ENCODE measurements at regions not wholly inside any gene's neighbourhood (a gene's known extent, or its start where the extent isn't known, plus 50 kb on each side); places are given as distances from the start of the nearest gene placed in this dataset.

GRCh38 chr2:23206650-23207049 lies 178.3 kb upstream of the KLHL29 start:
- H3K36me3 ChIP-seq, result no peaks in the 10 kb centered on the region
- no peak overlapping the region for H3K4me3 ChIP-seq
- peaks cover 0 to 14% (median 0%) of the 10 kb centered on the region in 12 donors for H3K4me1 ChIP-seq
- H3K27ac ChIP-seq, result no peak overlapping the region
- H3K9me3 ChIP-seq, result no peaks in the 10 kb centered on the region
- DNase-seq, result no peak
- intact Hi-C loops (cut with DNase I), result no loop called here
- no peaks in the 10 kb centered on the region for H3K27me3 ChIP-seq
- WGBS, 4 donors, result 63 to 87% (median 78%) methylated on average over 8 of the region's 8 CpGs
- ATAC-seq, result peak in 1 of 4 donors; percentile 42
- TF ChIP-seq, protein P1, sequence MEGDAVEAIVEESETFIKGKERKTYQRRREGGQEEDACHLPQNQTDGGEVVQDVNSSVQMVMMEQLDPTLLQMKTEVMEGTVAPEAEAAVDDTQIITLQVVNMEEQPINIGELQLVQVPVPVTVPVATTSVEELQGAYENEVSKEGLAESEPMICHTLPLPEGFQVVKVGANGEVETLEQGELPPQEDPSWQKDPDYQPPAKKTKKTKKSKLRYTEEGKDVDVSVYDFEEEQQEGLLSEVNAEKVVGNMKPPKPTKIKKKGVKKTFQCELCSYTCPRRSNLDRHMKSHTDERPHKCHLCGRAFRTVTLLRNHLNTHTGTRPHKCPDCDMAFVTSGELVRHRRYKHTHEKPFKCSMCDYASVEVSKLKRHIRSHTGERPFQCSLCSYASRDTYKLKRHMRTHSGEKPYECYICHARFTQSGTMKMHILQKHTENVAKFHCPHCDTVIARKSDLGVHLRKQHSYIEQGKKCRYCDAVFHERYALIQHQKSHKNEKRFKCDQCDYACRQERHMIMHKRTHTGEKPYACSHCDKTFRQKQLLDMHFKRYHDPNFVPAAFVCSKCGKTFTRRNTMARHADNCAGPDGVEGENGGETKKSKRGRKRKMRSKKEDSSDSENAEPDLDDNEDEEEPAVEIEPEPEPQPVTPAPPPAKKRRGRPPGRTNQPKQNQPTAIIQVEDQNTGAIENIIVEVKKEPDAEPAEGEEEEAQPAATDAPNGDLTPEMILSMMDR (IDR thresholded peaks at IDR 0.05), result no peak
- no peak for TF ChIP-seq POLR2A (IDR thresholded peaks at IDR 0.05)

DNA sequence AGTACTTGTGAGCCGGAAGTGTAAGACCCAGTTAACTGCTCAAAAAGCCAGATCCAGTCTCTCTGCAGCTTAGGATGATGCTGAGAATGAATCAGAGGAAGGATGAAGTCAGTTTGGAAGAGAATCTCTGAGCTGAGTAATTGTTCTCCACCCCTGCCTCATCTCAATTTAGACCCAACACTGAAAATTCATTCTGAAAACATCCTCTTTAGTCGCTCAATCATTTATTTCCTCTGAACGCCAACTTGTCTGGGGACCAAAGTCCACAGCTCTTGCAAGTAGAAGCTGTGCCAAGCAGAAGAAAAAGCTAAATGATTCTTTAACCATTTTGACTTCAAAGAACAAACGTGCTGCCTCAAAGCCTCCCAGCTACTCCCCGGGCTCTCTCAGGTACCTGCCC lies 177.1 kb upstream of the KLHL29 start:
- Histone ChIP-seq H3K36me3 (no peaks in the 10 kb centered on the region), H3K4me1 (peaks cover 0 to 14% (median 0%) of the 10 kb centered on the region in 12 donors), H3K9me3 (no peaks in the 10 kb centered on the region), H3K27ac (peak overlapping the region in 1 of 12 donors; percentile 15), H3K4me3 (no peak overlapping the region), H3K27me3 (no peaks in the 10 kb centered on the region)
- intact Hi-C loops (cut with DNase I), result no loop called here
- no peak for TF ChIP-seq POLR2A (IDR thresholded peaks at IDR 0.05)
- TF ChIP-seq, protein P1 (IDR thresholded peaks at IDR 0.05), result no peak
- peak in 2 of 4 donors; percentile 34 to 71 for ATAC-seq
- WGBS, 4 donors, result 67 to 74% (median 71%) methylated on average over 5 of the region's 5 CpGs
- DNase-seq, result no peak

GRCh38 chr2:23208339-23208738 lies 176.6 kb upstream of the KLHL29 start:
- intact Hi-C loops (cut with DNase I), result no loop called here
- Histone ChIP-seq H3K4me3 (no peak overlapping the region), H3K27ac (no peak overlapping the region), H3K36me3 (no peaks in the 10 kb centered on the region), H3K4me1 (peaks cover 0 to 14% (median 0%) of the 10 kb centered on the region in 12 donors), H3K27me3 (no peaks in the 10 kb centered on the region), H3K9me3 (no peaks in the 10 kb centered on the region)
- WGBS, 4 donors, result 35 to 57% (median 45%) methylated on average over 2 of the region's 2 CpGs
- ATAC-seq, result no peak
- TF ChIP-seq, protein P1 (IDR thresholded peaks at IDR 0.05), result no peak
- no peak for DNase-seq

GRCh38 chr2:23209059-23209458 lies 175.9 kb upstream of the KLHL29 start:
- Histone ChIP-seq H3K36me3 (no peaks in the 10 kb centered on the region), H3K9me3 (no peaks in the 10 kb centered on the region), H3K4me3 (no peak overlapping the region), H3K27ac (no peak overlapping the region), H3K4me1 (peaks cover 0 to 13% (median 0%) of the 10 kb centered on the region in 12 donors), H3K27me3 (no peaks in the 10 kb centered on the region)
- no peak for TF ChIP-seq POLR2A (IDR thresholded peaks at IDR 0.05)
- TF ChIP-seq, protein P1 (IDR thresholded peaks at IDR 0.05), result no peak
- 0% methylated on average over 1 of the region's 1 CpG for WGBS, 4 donors
- DNase-seq (no peak), ATAC-seq (peak in 1 of 4 donors; percentile 30)
- intact Hi-C loops (cut with DNase I), result no loop called here

Measured in heart left ventricle (tissue), 16 donors.